A673 (cell line): ENCODE measurements at regions not wholly inside any gene's neighbourhood (a gene's known extent, or its start where the extent isn't known, plus 50 kb on each side); places are given as distances from the start of the nearest gene placed in this dataset.

Source experiments
- BruUV-seq: library from RNA; stranded (reverse); fragments of 400-500 nt; replicated peaks from 2 replicates; lab custom pipeline; 2021; lab: Mats Ljungman, UMichigan
- CTCF ChIA-PET: fragments of 300-600 bp; sonication (Branson Sonifier 250); formaldehyde crosslinking; loops from one replicate; lab custom pipeline; 2022; ENCODE audit warnings: antibody characterized with exemption; lab: Charles Lee
- POLR2A ChIA-PET: fragments of 300-600 bp; sonication (Branson Sonifier 250); formaldehyde crosslinking; loops from one replicate; lab custom pipeline; 2022; ENCODE audit warnings: antibody characterized with exemption; ENCODE audit not compliant: low non-redundant PET; lab: Charles Lee
- DNase-seq: peaks from one replicate; pipeline ENCODE4 v3.0.0-alpha.2; 2015; ENCODE audit warnings: low spot score
- H3K27ac ChIP-seq: fragments of 200-600 bp; sonication (generic); 2 replicates; pipeline ENCODE4 v1.5.1; 2016; ENCODE audit warnings: mixed run types, low read depth, mild to moderate bottlenecking, mixed read lengths, antibody characterized with exemption, low read length; ENCODE audit not compliant: poor library complexity, severe bottlenecking
- H3K27me3 ChIP-seq: fragments of 200-600 bp; sonication (generic); replicated peaks from 2 replicates; pipeline ENCODE4 v1.6.1; 2017; ENCODE audit warnings: mixed run types, low read depth, mild to moderate bottlenecking, mixed read lengths, antibody characterized with exemption, low read length; ENCODE audit not compliant: insufficient read depth, poor library complexity
- H3K36me3 ChIP-seq: fragments of 200-600 bp; sonication (generic); 2 replicates; pipeline ENCODE4 v1.6.1; 2016; ENCODE audit warnings: mixed run types, mild to moderate bottlenecking, mixed read lengths, antibody characterized with exemption, low read length; ENCODE audit not compliant: insufficient read depth, poor library complexity, severe bottlenecking
- H3K4me1 ChIP-seq: fragments of 200-600 bp; sonication (generic); 2 replicates; pipeline ENCODE4 v1.6.1; 2017; ENCODE audit warnings: mixed run types, mild to moderate bottlenecking, mixed read lengths, antibody characterized with exemption, low read length; ENCODE audit not compliant: insufficient read depth, poor library complexity, severe bottlenecking
- H3K4me3 ChIP-seq: fragments of 200-600 bp; sonication (generic); 2 replicates; pipeline ENCODE4 v1.5.1; 2016; ENCODE audit warnings: low read depth, mixed run types, mild to moderate bottlenecking, mixed read lengths, low read length; ENCODE audit not compliant: poor library complexity, severe bottlenecking
- H3K9me3 ChIP-seq: fragments of 200-600 bp; sonication (generic); 2 replicates; pipeline ENCODE4 v1.6.1; 2016; ENCODE audit warnings: mixed run types, low read depth, mild to moderate bottlenecking, mixed read lengths, antibody characterized with exemption, low read length; ENCODE audit not compliant: poor library complexity, severe bottlenecking
- EZH2 ChIP-seq: fragments of 200-600 bp; sonication (generic); IDR thresholded peaks from 2 replicates; pipeline ENCODE4 v1.6.1; 2017; ENCODE audit warnings: borderline replicate concordance, low read depth, mild to moderate bottlenecking, mixed read lengths, antibody characterized with exemption, low read length; ENCODE audit not compliant: poor library complexity, severe bottlenecking
- intact Hi-C: fragments of 100-400 bp; cut with micrococcal nuclease; formaldehyde crosslinking; loops from one replicate; pipeline ENCODE4 v1.10.0; 2022; ENCODE audit not compliant: unreplicated experiment
- TF ChIP-seq, protein P1 (sequence below): fragments of 300-800, 200-600 bp; sonication (generic); conservative IDR thresholded peaks from 2 replicates; pipeline ENCODE4 v1.5.1; 2017; ENCODE audit warnings: low read depth, mild to moderate bottlenecking, antibody characterized with exemption, low read length, moderate library complexity, mixed read lengths

DNA sequence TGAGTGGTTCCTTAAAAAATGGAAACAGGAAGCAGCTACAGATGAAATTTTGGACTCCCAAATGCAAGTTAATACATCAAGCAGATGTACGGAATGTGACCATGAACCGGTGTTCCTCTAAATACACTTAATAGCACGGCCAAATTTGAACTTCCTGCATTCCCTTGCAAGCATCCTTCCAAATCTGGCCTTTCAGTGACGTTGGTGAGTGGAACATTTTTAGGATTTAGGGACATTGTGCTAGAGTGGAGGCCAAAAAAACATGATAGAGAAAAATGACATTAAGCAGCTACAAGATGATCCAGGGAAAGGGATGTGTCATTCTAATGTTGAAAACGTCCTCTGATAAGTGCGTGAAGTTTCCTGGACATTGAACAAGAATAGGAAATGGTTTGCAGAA is 62.1 kb downstream of the CTAGE1 start:
- no peak overlapping the region for H3K4me3 ChIP-seq
- BruUV-seq: no TSS peak
- peaks cover 92% of the 10 kb centered on the region for H3K27me3 ChIP-seq

DNA sequence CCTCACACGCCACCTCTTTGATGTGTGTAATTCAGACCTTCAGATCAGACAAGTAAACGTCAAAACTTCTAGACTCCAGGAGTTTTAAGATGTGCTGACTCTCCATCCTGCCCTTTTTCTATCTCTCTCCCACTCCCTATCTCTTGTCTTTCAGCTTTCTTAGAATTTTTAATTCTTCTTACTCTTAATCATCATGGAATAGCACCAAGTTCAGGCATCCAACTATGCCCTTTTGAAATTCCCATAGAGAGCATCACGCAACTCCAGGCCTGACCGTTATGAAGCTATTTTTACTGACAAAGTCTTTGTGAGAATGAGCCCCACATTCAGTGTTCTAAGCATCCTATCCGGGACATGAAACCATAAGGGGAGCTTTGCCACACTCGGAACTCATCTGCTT is 62.6 kb downstream of the CTAGE1 start:
- no peak for TF ChIP-seq EZH2
- TF ChIP-seq, protein P1, sequence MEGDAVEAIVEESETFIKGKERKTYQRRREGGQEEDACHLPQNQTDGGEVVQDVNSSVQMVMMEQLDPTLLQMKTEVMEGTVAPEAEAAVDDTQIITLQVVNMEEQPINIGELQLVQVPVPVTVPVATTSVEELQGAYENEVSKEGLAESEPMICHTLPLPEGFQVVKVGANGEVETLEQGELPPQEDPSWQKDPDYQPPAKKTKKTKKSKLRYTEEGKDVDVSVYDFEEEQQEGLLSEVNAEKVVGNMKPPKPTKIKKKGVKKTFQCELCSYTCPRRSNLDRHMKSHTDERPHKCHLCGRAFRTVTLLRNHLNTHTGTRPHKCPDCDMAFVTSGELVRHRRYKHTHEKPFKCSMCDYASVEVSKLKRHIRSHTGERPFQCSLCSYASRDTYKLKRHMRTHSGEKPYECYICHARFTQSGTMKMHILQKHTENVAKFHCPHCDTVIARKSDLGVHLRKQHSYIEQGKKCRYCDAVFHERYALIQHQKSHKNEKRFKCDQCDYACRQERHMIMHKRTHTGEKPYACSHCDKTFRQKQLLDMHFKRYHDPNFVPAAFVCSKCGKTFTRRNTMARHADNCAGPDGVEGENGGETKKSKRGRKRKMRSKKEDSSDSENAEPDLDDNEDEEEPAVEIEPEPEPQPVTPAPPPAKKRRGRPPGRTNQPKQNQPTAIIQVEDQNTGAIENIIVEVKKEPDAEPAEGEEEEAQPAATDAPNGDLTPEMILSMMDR: no peak
- Histone ChIP-seq H3K4me1 (no peaks in the 10 kb centered on the region), H3K36me3 (no peaks in the 10 kb centered on the region), H3K27me3 (peaks cover 92% of the 10 kb centered on the region), H3K27ac (no peak overlapping the region), H3K4me3 (no peak overlapping the region), H3K9me3 (no peaks in the 10 kb centered on the region)
- no peak for DNase-seq
- no TSS peak for BruUV-seq
- intact Hi-C loops: loop anchor here (10.0 kb wide), 1 partner anchor 210 kb away; no protein-coding TSS in a partner anchor
- POLR2A ChIA-PET: no interaction called here
- CTCF ChIA-PET: no interaction called here

More for the DNA sequence above, 62.1 kb downstream of the CTAGE1 start:
- H3K4me1 ChIP-seq: no peaks in the 10 kb centered on the region
- no peak for TF ChIP-seq EZH2
- TF ChIP-seq, protein P1: no peak
- no peak for DNase-seq
- ChIA-PET CTCF (no interaction called here), POLR2A (no interaction called here)
- no peak overlapping the region for H3K27ac ChIP-seq
- no peaks in the 10 kb centered on the region for H3K36me3 ChIP-seq
- intact Hi-C loops: loop anchor here (10.0 kb wide), 1 partner anchor 209 kb away; no protein-coding TSS in a partner anchor
- H3K9me3 ChIP-seq: no peaks in the 10 kb centered on the region

DNA sequence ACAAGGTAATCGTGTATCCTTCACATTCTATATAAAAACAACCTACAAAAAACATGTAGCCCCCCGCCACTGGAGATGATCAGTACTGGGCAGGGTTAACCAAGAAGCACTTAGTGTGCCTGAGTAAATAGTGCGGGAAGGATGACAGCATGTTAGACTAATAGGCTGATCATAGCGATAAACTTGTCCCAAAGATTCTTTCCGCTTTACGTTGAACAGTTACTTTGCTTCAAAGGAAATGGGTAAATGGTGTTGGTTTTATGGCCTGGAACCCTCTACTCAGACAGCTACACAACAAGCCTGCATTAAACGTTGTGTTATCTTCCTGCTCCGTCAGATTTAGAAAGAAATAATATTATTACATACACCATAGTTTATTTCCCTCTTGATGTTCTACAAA is 67.7 kb downstream of the CTAGE1 start:
- BruUV-seq: no TSS peak
- ChIA-PET POLR2A (no interaction called here), CTCF (no interaction called here)
- TF ChIP-seq, protein P1: no peak
- TF ChIP-seq EZH2: no peak
- Histone ChIP-seq H3K4me1 (no peaks in the 10 kb centered on the region), H3K27ac (no peak overlapping the region), H3K36me3 (no peaks in the 10 kb centered on the region), H3K9me3 (no peaks in the 10 kb centered on the region), H3K27me3 (peaks cover 96% of the 10 kb centered on the region), H3K4me3 (no peak overlapping the region)
- intact Hi-C loops: loop anchor here (10.0 kb wide), 1 partner anchor 215 kb away; no protein-coding TSS in a partner anchor
- no peak for DNase-seq
